ENCODE measurements at regions not wholly inside any gene's neighbourhood (a gene's known extent, or its start where the extent isn't known, plus 50 kb on each side); places are given as distances from the start of the nearest gene placed in this dataset.

DNA sequence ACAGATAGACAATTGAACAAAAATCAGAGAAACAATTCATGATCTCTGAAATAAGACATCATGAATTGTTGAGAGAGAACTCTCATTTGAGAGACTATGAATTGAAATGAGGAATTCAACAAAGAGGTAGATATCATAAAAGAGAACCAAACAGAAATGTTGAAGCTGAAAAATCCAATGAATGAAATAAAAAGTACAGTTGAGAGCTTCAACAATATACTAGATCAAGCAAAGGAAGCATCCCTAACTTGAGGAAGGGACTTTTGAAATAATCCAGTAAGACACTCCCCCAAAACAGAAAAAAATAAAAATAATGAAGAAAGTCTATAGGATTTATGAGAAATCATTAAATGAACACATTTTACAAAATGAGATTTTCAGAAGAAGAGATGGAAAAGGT, 310.0 kb upstream of the PCDH10 start:
- Histone ChIP-seq H3K4me2 (ENCODE audit: control insufficient read depth, extremely low read depth, insufficient read depth, low read depth, low read length) (no peak overlapping the region), H3K36me3 (ENCODE audit: control insufficient read depth in 2 of 2, extremely low read depth in 1 of 2, insufficient read depth in 2 of 2, low read length in 2 of 2) (no peaks in the 10 kb centered on the region), H3K9me1 (ENCODE audit: control insufficient read depth, extremely low read depth, insufficient read depth, low read length) (no peaks in the 10 kb centered on the region), H3K4me1 (ENCODE audit: control insufficient read depth, extremely low read depth, insufficient read depth, low read length) (no peaks in the 10 kb centered on the region), H2AFZ (ENCODE audit: control insufficient read depth, low read length) (no peak overlapping the region), H3K4me3 (ENCODE audit: control insufficient read depth in 2 of 3, extremely low read depth in 1 of 3, insufficient read depth in 2 of 3, low read depth in 1 of 3, low read length in 3 of 3) (no peak overlapping the region), H4K20me1 (ENCODE audit: control insufficient read depth, extremely low read depth, insufficient read depth, low read length) (no peaks in the 10 kb centered on the region), H3K9ac (ENCODE audit: control insufficient read depth, extremely low read depth, insufficient read depth, low read length) (no peak overlapping the region), H3K79me2 (ENCODE audit: control insufficient read depth, insufficient read depth, low read length) (no peaks in the 10 kb centered on the region), H3K9me3 (ENCODE audit: control insufficient read depth, low read depth, low read length) (no peaks in the 10 kb centered on the region), H3K27ac (ENCODE audit: control insufficient read depth, insufficient read depth, low read length) (no peak overlapping the region), H3K27me3 (ENCODE audit: control insufficient read depth, extremely low read depth, insufficient read depth, low read length) (no peaks in the 10 kb centered on the region)
- dilution Hi-C loops (cut with MboI; ENCODE audit: extremely low pct_ligation_motif_present, low sequenced_read_pairs): no loop called here
- DNase-seq (ENCODE audit: low read depth, low spot score) (no peak), FAIRE-seq (no peak)
- TF ChIP-seq, protein P1, sequence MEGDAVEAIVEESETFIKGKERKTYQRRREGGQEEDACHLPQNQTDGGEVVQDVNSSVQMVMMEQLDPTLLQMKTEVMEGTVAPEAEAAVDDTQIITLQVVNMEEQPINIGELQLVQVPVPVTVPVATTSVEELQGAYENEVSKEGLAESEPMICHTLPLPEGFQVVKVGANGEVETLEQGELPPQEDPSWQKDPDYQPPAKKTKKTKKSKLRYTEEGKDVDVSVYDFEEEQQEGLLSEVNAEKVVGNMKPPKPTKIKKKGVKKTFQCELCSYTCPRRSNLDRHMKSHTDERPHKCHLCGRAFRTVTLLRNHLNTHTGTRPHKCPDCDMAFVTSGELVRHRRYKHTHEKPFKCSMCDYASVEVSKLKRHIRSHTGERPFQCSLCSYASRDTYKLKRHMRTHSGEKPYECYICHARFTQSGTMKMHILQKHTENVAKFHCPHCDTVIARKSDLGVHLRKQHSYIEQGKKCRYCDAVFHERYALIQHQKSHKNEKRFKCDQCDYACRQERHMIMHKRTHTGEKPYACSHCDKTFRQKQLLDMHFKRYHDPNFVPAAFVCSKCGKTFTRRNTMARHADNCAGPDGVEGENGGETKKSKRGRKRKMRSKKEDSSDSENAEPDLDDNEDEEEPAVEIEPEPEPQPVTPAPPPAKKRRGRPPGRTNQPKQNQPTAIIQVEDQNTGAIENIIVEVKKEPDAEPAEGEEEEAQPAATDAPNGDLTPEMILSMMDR (optimal IDR thresholded peaks at IDR 0.05 in 1 of 3, IDR thresholded peaks at IDR 0.05 in 1 of 3, conservative IDR thresholded peaks at IDR 0.05 in 1 of 3; ENCODE audit: extremely low read depth in 1 of 3, insufficient read depth in 2 of 3, low read length in 3 of 3): no peak
- TF ChIP-seq EZH2 (IDR thresholded peaks at IDR 0.05; ENCODE audit: low read length): no peak

- H3K4me1 ChIP-seq (ENCODE audit: control insufficient read depth, extremely low read depth, insufficient read depth, low read length): no peaks in the 10 kb centered on the region
- no peak overlapping the region for H3K4me3 ChIP-seq (ENCODE audit: control insufficient read depth in 2 of 3, extremely low read depth in 1 of 3, insufficient read depth in 2 of 3, low read depth in 1 of 3, low read length in 3 of 3)
- TF ChIP-seq EZH2 (IDR thresholded peaks at IDR 0.05; ENCODE audit: low read length): no peak
- TF ChIP-seq, protein P1 (optimal IDR thresholded peaks at IDR 0.05 in 1 of 3, IDR thresholded peaks at IDR 0.05 in 1 of 3, conservative IDR thresholded peaks at IDR 0.05 in 1 of 3; ENCODE audit: extremely low read depth in 1 of 3, insufficient read depth in 2 of 3, low read length in 3 of 3): no peak
- H2AFZ ChIP-seq (ENCODE audit: control insufficient read depth, low read length): no peak overlapping the region
- H3K9me3 ChIP-seq (ENCODE audit: control insufficient read depth, low read depth, low read length): no peaks in the 10 kb centered on the region
- no peaks in the 10 kb centered on the region for H3K79me2 ChIP-seq (ENCODE audit: control insufficient read depth, insufficient read depth, low read length)
- H3K36me3 ChIP-seq (ENCODE audit: control insufficient read depth in 2 of 2, extremely low read depth in 1 of 2, insufficient read depth in 2 of 2, low read length in 2 of 2): no peaks in the 10 kb centered on the region
- H3K4me2 ChIP-seq (ENCODE audit: control insufficient read depth, extremely low read depth, insufficient read depth, low read depth, low read length): no peak overlapping the region
- no peaks in the 10 kb centered on the region for H4K20me1 ChIP-seq (ENCODE audit: control insufficient read depth, extremely low read depth, insufficient read depth, low read length)
- no peak overlapping the region for H3K27ac ChIP-seq (ENCODE audit: control insufficient read depth, insufficient read depth, low read length)
- no peak overlapping the region for H3K9ac ChIP-seq (ENCODE audit: control insufficient read depth, extremely low read depth, insufficient read depth, low read length)
- FAIRE-seq: no peak
- H3K27me3 ChIP-seq (ENCODE audit: control insufficient read depth, extremely low read depth, insufficient read depth, low read length): no peaks in the 10 kb centered on the region
- no peak for DNase-seq (ENCODE audit: low read depth, low spot score)
- no peaks in the 10 kb centered on the region for H3K9me1 ChIP-seq (ENCODE audit: control insufficient read depth, extremely low read depth, insufficient read depth, low read length)
- dilution Hi-C loops (cut with MboI; ENCODE audit: extremely low pct_ligation_motif_present, low sequenced_read_pairs): no loop called here
Measured at GRCh38 chr4:132859929-132860328, 289.2 kb upstream of the PCDH10 start.
